SK-N-SH (cell line): ENCODE measurements at regions not wholly inside any gene's neighbourhood (a gene's known extent, or its start where the extent isn't known, plus 50 kb on each side); places are given as distances from the start of the nearest gene placed in this dataset.

ENCODE experiments used
- CHD2 ChIP-seq: fragments of 150-350 bp; IDR thresholded peaks from 2 replicates; pipeline ENCODE4 v1.6.1; 2018; ENCODE audit warnings: low read length; ENCODE audit not compliant: partially characterized antibody
- EZH2phosphoT487 ChIP-seq: fragments of 200-600 bp; sonication (generic); IDR thresholded peaks from 2 replicates; pipeline ENCODE4 v1.6.1; 2017; ENCODE audit warnings: low read depth, mixed run types, mild to moderate bottlenecking, antibody characterized with exemption, moderate library complexity, borderline replicate concordance
- FOSL2 ChIP-seq: IDR thresholded peaks from 2 replicates; pipeline ENCODE4 v1.4.0; 2012; ENCODE audit warnings: low read depth, mild to moderate bottlenecking, moderate library complexity, borderline replicate concordance
- GABPA ChIP-seq: IDR thresholded peaks from 2 replicates; pipeline ENCODE4 v1.4.0; 2012; ENCODE audit warnings: low read depth, mild to moderate bottlenecking
- JUND ChIP-seq: IDR thresholded peaks from 2 replicates; pipeline ENCODE4 v1.4.0; 2012
- MAX ChIP-seq: IDR thresholded peaks from 2 replicates; pipeline ENCODE4 v1.4.0; 2012; ENCODE audit warnings: low read depth
- NFIC ChIP-seq: IDR thresholded peaks from 2 replicates; pipeline ENCODE4 v1.4.0; 2012; ENCODE audit warnings: borderline replicate concordance
- NRF1 ChIP-seq: IDR thresholded peaks from 2 replicates; pipeline ENCODE4 v1.6.1; 2012; ENCODE audit warnings: low read depth, mild to moderate bottlenecking, low read length
- POLR2AphosphoS5 ChIP-seq: IDR thresholded peaks from 2 replicates; pipeline ENCODE4 v1.6.1; 2012; ENCODE audit warnings: low read depth, low read length
- RAD21 ChIP-seq: IDR thresholded peaks from 2 replicates; pipeline ENCODE4 v1.6.1; 2012; ENCODE audit warnings: mild to moderate bottlenecking, low read length
- ZBTB33 ChIP-seq: IDR thresholded peaks from 2 replicates; pipeline ENCODE4 v1.4.0; 2012; ENCODE audit warnings: low read depth, borderline replicate concordance
- TF ChIP-seq, protein P1 (sequence below): fragments of 200-600 bp; sonication (generic); IDR thresholded peaks from 2 replicates; pipeline ENCODE4 v1.6.1; 2017; ENCODE audit warnings: antibody characterized with exemption, mild to moderate bottlenecking, moderate library complexity

DNA sequence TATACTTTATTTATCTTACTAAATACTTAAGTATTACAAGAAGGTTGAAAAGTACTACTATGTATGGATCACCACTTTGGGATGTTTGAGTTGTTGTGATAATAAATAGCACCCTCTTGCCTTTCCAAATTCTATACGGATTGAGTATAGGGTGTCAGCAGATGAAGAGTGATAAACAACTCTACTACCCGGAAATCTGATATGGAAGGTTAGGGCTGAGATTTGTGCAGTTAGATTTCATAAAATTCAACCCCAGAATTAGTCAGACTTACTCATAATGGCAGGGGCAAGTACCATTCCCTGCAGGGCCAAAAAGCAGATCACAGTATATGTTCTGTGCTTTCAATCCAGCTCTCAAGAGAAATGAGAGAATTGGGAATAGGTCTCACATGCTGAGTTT, 1008.9 kb upstream of the PCDH7 start:
- TF ChIP-seq NFIC (no peak), RAD21 (no peak), POLR2AphosphoS5 (no peak), MAX (no peak), EZH2phosphoT487 (no peak), GABPA (no peak), FOSL2 (no peak), NRF1 (no peak), CHD2 (no peak), ZBTB33 (no peak), JUND (no peak)
- TF ChIP-seq, protein P1, sequence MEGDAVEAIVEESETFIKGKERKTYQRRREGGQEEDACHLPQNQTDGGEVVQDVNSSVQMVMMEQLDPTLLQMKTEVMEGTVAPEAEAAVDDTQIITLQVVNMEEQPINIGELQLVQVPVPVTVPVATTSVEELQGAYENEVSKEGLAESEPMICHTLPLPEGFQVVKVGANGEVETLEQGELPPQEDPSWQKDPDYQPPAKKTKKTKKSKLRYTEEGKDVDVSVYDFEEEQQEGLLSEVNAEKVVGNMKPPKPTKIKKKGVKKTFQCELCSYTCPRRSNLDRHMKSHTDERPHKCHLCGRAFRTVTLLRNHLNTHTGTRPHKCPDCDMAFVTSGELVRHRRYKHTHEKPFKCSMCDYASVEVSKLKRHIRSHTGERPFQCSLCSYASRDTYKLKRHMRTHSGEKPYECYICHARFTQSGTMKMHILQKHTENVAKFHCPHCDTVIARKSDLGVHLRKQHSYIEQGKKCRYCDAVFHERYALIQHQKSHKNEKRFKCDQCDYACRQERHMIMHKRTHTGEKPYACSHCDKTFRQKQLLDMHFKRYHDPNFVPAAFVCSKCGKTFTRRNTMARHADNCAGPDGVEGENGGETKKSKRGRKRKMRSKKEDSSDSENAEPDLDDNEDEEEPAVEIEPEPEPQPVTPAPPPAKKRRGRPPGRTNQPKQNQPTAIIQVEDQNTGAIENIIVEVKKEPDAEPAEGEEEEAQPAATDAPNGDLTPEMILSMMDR = no peak
